GM06990 (cell line): ENCODE measurements at regions not wholly inside any gene's neighbourhood (a gene's known extent, or its start where the extent isn't known, plus 50 kb on each side); places are given as distances from the start of the nearest gene placed in this dataset.

Source experiments
- DNase-seq: peaks from one replicate; pipeline ENCODE4 v3.0.0-alpha.2; 2011; ENCODE audit not compliant: insufficient read length; ENCODE audit errors: extremely low read depth
- H3K27me3 ChIP-seq: replicated peaks from 2 replicates; pipeline ENCODE4 v1.6.0; 2011; ENCODE audit warnings: low read length; ENCODE audit not compliant: control insufficient read depth, insufficient read depth
- H3K36me3 ChIP-seq: 2 replicates; pipeline ENCODE4 v1.5.1; 2011; ENCODE audit warnings: low read length; ENCODE audit not compliant: control insufficient read depth, insufficient read depth
- H3K4me3 ChIP-seq: replicated peaks from 2 replicates; pipeline ENCODE4 v1.5.1; 2011; ENCODE audit warnings: low read depth, mild to moderate bottlenecking, control low read depth, low read length
- TF ChIP-seq, protein P1 (sequence below): IDR thresholded peaks from 2 replicates; pipeline ENCODE4 v1.5.1; 2011; ENCODE audit warnings: low read length, control low read depth, mild to moderate bottlenecking, inconsistent platforms; ENCODE audit not compliant: insufficient read depth, poor library complexity, severe bottlenecking

DNA sequence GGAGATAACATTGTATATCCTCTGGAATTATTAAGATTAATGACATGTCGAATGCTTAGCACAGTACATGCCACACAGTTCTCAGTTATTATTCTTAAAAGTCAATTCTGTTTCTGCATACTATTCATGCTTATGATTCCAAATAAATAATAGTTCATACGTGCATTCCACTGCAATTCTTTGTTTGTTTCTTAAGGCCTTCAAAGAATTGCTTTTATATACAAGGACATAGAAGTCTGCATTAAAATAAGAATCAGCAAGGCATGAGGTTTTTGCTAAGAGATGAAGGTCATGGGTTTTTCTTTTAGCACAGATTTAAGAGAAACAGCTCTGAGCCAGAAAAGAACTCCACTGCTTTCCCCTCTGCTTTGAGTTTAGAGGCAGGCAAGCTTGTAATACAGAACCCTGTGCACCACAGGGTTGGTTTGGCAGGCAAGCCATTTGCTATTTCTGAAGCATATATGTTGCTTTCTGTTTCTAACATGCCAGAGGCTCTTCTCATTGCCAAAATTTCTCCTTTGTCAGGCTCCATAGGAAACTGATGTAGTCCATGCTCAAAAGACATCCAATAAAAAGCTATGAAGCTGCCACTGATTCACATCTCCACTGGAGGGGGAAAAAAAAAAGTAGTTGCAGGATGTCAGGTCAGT, 420.6 kb upstream of the TYRP1 start:
- Histone ChIP-seq H3K4me3 (no peak overlapping the region), H3K36me3 (no peaks in the 10 kb centered on the region), H3K27me3 (no peaks in the 10 kb centered on the region)
- TF ChIP-seq, protein P1, sequence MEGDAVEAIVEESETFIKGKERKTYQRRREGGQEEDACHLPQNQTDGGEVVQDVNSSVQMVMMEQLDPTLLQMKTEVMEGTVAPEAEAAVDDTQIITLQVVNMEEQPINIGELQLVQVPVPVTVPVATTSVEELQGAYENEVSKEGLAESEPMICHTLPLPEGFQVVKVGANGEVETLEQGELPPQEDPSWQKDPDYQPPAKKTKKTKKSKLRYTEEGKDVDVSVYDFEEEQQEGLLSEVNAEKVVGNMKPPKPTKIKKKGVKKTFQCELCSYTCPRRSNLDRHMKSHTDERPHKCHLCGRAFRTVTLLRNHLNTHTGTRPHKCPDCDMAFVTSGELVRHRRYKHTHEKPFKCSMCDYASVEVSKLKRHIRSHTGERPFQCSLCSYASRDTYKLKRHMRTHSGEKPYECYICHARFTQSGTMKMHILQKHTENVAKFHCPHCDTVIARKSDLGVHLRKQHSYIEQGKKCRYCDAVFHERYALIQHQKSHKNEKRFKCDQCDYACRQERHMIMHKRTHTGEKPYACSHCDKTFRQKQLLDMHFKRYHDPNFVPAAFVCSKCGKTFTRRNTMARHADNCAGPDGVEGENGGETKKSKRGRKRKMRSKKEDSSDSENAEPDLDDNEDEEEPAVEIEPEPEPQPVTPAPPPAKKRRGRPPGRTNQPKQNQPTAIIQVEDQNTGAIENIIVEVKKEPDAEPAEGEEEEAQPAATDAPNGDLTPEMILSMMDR = no peak
- DNase-seq = no peak

DNA sequence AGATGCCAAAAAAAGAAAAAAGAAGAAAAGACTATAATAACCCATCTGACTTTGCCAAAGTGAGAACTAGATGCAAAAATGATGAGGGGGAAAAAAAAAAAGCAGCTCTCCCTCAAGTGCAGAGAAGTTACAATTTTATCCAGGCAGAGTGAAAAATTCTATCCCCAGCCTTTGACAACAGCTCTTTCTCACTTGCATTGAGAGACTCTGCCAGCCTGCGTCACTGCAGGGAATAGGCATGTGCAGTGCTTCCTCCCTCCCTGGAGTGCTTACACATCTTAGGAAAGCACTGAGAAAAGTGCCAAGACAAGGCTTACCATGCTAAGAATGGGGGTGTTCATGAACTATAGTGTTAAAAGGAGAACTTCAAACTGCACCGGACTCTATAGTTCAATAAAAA, 418.6 kb upstream of the TYRP1 start:
- no peak for DNase-seq
- Histone ChIP-seq H3K36me3 (no peaks in the 10 kb centered on the region), H3K4me3 (no peak overlapping the region), H3K27me3 (no peaks in the 10 kb centered on the region)
- TF ChIP-seq, protein P1 = no peak

DNA sequence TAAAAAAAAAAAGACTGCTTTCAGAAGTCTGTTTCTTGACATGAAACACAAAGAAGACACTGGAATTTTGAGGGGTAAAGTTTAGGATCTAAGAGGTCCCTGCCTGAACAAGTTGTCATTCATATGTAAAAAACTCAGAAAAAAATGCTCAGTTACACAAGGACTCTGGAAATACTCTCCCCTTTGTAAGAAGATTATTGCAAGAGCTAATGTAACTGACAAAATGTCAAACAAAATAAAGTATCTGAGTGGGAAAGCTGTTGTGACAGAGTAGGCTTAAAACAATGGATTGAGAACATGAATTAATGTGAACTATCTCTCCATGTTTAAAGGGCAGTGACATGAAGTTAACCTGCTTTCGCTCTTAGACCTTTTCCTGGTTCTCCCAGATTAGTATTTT, 416.7 kb upstream of the TYRP1 start:
- no peaks in the 10 kb centered on the region for H3K27me3 ChIP-seq
- no peaks in the 10 kb centered on the region for H3K36me3 ChIP-seq
- no peak overlapping the region for H3K4me3 ChIP-seq
- TF ChIP-seq, protein P1 = no peak
- DNase-seq = no peak

DNA sequence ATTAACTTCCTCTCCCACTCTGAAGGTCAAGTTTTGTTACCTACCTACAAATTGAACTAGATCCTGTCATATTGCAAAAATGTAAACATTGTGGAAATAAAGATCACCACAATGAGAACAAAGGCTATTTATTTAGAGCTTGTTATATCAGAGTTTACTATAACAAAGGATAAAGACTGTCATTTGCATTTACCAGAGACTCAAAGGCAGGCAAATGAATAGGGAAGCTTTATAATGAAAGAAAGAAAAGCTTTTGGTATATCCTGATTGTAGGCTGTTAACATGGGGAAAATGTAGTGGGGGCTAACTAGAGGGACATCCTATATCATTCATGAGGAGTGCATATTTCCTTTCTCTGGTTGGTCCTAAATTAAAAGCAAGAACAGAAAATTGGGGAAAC, 403.5 kb upstream of the TYRP1 start:
- TF ChIP-seq, protein P1 = no peak
- no peaks in the 10 kb centered on the region for H3K36me3 ChIP-seq
- no peak for DNase-seq
- no peak overlapping the region for H3K4me3 ChIP-seq
- no peaks in the 10 kb centered on the region for H3K27me3 ChIP-seq

DNA sequence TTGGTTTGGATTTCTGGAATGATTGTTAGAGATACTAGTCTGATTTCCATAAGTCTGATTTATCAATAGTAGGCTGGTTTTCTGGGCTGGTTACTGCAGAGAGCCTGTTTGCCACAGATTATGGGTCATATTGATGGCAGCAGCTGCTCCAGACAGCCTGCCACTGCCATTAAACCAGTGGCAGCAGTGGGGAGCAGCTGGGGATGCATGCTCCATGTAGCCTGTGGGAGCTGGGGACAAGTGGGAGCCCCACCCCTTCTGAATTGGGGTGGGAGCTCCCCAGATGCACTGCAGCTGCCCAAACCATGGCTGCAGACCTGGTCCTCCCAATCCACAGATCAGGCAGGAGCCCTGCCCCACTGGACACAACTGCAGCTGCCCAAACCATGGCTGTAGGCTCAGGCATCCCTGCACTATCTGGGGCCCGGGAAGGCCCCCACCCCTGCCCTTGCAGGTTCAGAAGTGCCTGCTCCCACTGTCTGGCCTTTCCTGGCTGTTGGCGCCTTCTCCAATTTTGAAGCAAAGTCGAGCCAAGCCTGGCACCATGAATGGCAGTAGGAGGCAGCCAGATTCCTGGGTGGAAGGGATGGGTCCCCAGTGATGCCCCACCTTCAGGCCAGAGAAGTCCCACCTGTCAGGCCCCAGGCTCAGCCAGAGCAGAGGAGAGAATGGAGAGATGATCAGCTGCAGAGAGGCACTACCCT, 402.9 kb upstream of the TYRP1 start:
- Histone ChIP-seq H3K27me3 (no peaks in the 10 kb centered on the region), H3K4me3 (no peak overlapping the region), H3K36me3 (no peaks in the 10 kb centered on the region)
- no peak for DNase-seq
- TF ChIP-seq, protein P1 = no peak
